ENCODE measurements at regions not wholly inside any gene's neighbourhood (a gene's known extent, or its start where the extent isn't known, plus 50 kb on each side); places are given as distances from the start of the nearest gene placed in this dataset.

DNA sequence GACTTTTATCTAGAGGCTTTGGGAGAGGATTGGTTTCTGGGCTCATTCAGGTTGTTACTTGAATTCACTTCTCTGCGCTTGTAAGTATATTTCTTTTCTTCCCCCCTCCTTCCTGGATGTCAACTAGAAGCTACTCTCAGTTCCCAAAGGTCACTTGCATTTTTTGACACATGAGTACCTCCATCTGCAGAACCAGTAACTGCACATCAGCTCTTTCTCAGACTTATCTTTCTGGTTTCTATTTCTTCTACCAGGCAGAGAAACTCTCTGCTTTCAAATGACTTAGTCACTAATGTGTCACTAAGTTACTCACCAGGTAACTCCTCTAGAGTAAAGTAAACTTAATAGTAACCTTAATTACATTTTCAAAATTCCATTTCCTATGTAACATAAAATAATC lies 773.0 kb upstream of the LUZP2 start:
- Histone ChIP-seq H3K36me3 (ENCODE audit: low read depth) (no peaks in the 10 kb centered on the region), H3K9me3 (no peaks in the 10 kb centered on the region), H3K4me1 (ENCODE audit: low read depth) (no peaks in the 10 kb centered on the region), H3K4me3 (no peak overlapping the region)
- no peak for DNase-seq
- TF ChIP-seq, protein P1, sequence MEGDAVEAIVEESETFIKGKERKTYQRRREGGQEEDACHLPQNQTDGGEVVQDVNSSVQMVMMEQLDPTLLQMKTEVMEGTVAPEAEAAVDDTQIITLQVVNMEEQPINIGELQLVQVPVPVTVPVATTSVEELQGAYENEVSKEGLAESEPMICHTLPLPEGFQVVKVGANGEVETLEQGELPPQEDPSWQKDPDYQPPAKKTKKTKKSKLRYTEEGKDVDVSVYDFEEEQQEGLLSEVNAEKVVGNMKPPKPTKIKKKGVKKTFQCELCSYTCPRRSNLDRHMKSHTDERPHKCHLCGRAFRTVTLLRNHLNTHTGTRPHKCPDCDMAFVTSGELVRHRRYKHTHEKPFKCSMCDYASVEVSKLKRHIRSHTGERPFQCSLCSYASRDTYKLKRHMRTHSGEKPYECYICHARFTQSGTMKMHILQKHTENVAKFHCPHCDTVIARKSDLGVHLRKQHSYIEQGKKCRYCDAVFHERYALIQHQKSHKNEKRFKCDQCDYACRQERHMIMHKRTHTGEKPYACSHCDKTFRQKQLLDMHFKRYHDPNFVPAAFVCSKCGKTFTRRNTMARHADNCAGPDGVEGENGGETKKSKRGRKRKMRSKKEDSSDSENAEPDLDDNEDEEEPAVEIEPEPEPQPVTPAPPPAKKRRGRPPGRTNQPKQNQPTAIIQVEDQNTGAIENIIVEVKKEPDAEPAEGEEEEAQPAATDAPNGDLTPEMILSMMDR (IDR thresholded peaks at IDR 0.05): no peak
- ATAC-seq: no peak
- intact Hi-C loops (cut with DNase I, micrococcal nuclease): no loop called here

DNA sequence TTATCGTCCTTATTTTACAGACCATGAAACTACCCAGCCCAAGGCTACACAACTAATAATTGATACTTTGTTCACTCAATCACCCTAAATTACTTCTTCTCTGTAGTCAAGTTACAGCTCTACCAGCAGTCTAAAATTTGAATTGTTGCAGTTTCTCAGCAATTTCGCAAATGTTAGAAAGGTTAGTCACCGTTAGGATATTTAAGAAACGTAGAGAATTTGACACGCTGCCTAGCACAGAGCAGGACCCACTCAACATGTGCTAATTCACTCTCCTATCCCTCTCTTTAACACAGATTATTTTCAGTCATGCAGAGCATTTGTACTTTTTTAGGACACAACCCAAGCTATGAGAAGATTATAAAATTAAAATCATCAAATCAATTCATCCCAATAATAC lies 771.1 kb upstream of the LUZP2 start:
- Histone ChIP-seq H3K36me3 (ENCODE audit: low read depth) (no peaks in the 10 kb centered on the region), H3K4me3 (no peak overlapping the region), H3K4me1 (ENCODE audit: low read depth) (no peaks in the 10 kb centered on the region), H3K9me3 (no peaks in the 10 kb centered on the region)
- no peak for DNase-seq
- no peak for ATAC-seq
- intact Hi-C loops (cut with DNase I, micrococcal nuclease): no loop called here
- TF ChIP-seq, protein P1 (IDR thresholded peaks at IDR 0.05): no peak

DNA sequence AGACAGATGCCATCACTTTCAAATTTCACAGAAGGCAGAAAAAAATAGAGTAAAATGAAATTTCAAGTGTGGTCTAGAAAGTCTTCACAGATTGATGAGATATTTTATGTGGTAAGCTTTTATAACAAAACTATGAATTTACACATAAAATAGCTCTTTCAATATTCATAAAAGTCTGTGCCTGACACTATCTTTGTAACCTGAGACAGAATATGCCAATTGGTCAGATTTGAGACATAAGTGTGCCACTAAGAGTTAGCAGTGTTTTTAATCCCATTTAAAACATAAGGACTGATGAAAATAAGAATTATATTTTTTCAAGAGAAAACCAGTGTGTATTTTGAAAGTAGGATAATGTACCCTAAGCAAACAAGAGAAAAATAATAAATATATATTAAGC lies 769.5 kb upstream of the LUZP2 start:
- Histone ChIP-seq H3K4me3 (no peak overlapping the region), H3K9me3 (no peaks in the 10 kb centered on the region), H3K4me1 (ENCODE audit: low read depth) (no peaks in the 10 kb centered on the region), H3K36me3 (ENCODE audit: low read depth) (no peaks in the 10 kb centered on the region)
- TF ChIP-seq, protein P1 (IDR thresholded peaks at IDR 0.05): no peak
- no peak for ATAC-seq
- intact Hi-C loops (cut with DNase I, micrococcal nuclease): no loop called here
- DNase-seq: no peak

DNA sequence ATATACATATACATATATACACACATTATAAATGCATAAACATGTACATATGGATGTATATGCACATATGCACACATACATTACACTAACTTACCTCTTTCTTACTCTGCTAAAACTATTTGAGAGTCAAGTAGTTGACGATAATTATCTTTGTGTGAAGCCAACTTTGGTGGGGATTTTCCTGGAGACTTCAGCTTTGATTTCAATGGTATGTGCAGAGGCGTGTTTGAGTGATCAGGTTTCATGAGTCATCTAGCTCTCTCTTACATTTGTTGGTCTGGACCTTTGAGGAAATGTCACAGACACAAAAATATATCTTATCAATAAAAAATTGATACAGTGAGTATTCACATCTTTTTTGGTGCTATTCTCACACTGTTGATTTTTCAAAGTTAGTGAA lies 769.1 kb upstream of the LUZP2 start:
- Histone ChIP-seq H3K4me1 (ENCODE audit: low read depth) (no peaks in the 10 kb centered on the region), H3K9me3 (no peaks in the 10 kb centered on the region), H3K4me3 (no peak overlapping the region), H3K36me3 (ENCODE audit: low read depth) (no peaks in the 10 kb centered on the region)
- intact Hi-C loops (cut with DNase I, micrococcal nuclease): no loop called here
- DNase-seq: no peak
- TF ChIP-seq, protein P1 (IDR thresholded peaks at IDR 0.05): no peak
- no peak for ATAC-seq

DNA sequence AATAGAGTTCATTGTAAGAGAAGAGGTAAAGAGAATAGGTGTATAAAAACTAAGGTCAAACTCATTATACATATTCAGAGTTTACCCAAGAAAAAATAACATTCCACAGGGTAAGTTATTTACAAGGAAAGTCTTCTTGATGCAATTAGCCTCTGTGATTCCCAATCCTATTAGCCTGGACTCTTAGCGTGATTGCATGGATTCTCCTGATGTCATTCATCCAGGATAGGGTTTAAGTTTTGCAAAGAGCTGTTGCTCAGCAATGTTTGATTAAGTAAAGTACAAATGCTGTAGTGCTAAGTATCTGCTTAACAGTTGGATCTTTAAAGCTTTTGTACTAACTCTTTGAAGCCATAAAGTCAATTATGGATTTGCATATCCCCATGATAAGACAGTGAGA lies 767.8 kb upstream of the LUZP2 start:
- intact Hi-C loops (cut with DNase I, micrococcal nuclease): no loop called here

More for the DNA sequence above, 767.8 kb upstream of the LUZP2 start:
- H3K36me3 ChIP-seq (ENCODE audit: low read depth): no peaks in the 10 kb centered on the region
- no peak overlapping the region for H3K4me3 ChIP-seq
- DNase-seq (no peak), ATAC-seq (no peak)
- TF ChIP-seq, protein P1 (IDR thresholded peaks at IDR 0.05): no peak
- no peaks in the 10 kb centered on the region for H3K9me3 ChIP-seq
- no peaks in the 10 kb centered on the region for H3K4me1 ChIP-seq (ENCODE audit: low read depth)
